ES-I3 (cell line): ENCODE measurements at regions not wholly inside any gene's neighbourhood (a gene's known extent, or its start where the extent isn't known, plus 50 kb on each side); places are given as distances from the start of the nearest gene placed in this dataset.

ENCODE experiments used
- H3K36me3 ChIP-seq: 2 replicates; pipeline ENCODE4 v1.6.1; 2013; ENCODE audit warnings: mild to moderate bottlenecking, low read length, control low read depth, moderate library complexity; ENCODE audit not compliant: insufficient read depth
- H3K4me1 ChIP-seq: 2 replicates; pipeline ENCODE4 v1.6.1; 2013; ENCODE audit warnings: mild to moderate bottlenecking, control low read depth, low read length; ENCODE audit not compliant: insufficient read depth
- H3K9ac ChIP-seq: 2 replicates; pipeline ENCODE4 v1.6.1; 2013; ENCODE audit warnings: low read depth, mild to moderate bottlenecking, low read length, moderate library complexity
- H3K9me3 ChIP-seq: 2 replicates; pipeline ENCODE4 v1.6.1; 2013; ENCODE audit warnings: mild to moderate bottlenecking, low read length, moderate library complexity; ENCODE audit not compliant: control insufficient read depth, insufficient read depth

GRCh38 chr3:34405159-34405558 is 606.7 kb downstream of the PDCD6IP start:
- Histone ChIP-seq H3K9me3 (no peaks in the 10 kb centered on the region), H3K36me3 (no peaks in the 10 kb centered on the region), H3K4me1 (peaks cover 19% of the 10 kb centered on the region; the same call in 1 of the 2 replicates), H3K9ac (no peak overlapping the region)

DNA sequence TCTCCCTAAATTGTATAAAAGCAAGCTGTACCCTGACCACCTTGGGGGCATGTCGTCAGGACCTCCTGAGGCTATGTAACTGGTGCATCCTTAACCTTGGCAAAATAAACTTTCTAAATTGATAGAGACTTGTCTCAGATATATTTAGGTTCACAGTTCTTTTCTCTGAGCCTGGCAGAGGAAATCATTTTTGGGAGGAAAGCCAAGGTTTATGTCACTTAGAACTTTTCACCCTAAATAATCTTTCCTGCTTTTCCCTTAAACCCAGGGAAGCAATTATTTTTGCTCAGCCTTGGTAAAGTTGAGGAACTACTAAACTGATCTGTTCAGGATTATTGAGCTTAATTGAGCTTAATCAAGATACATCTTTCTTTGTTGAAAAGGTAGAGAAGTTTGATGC is 608.9 kb downstream of the PDCD6IP start:
- Histone ChIP-seq H3K36me3 (no peaks in the 10 kb centered on the region), H3K4me1 (peaks cover 19% of the 10 kb centered on the region; the same call in 1 of the 2 replicates), H3K9me3 (no peaks in the 10 kb centered on the region), H3K9ac (no peak overlapping the region)

DNA sequence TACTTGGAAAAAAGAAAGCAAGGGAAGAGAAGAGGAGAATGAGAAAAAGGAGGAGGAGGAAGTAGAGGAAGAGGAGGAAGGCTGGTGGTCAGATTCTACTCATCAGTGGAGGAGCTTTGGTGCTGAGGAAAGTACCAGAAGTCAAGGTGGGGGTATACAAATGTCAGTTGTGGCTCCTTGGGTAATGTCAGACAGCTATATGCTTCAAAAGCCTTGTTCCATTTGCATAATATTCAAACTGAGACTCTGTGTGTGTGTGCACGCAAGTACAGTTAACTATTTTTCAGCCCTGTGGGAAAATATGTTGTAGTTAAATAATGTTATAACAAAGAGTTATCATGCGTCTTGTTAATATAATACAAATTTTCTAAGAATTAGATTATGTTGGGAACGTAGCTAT is 609.7 kb downstream of the PDCD6IP start:
- no peaks in the 10 kb centered on the region for H3K9me3 ChIP-seq
- no peak overlapping the region for H3K9ac ChIP-seq
- no peaks in the 10 kb centered on the region for H3K36me3 ChIP-seq
- peaks cover 19% of the 10 kb centered on the region; the same call in 1 of the 2 replicates for H3K4me1 ChIP-seq

DNA sequence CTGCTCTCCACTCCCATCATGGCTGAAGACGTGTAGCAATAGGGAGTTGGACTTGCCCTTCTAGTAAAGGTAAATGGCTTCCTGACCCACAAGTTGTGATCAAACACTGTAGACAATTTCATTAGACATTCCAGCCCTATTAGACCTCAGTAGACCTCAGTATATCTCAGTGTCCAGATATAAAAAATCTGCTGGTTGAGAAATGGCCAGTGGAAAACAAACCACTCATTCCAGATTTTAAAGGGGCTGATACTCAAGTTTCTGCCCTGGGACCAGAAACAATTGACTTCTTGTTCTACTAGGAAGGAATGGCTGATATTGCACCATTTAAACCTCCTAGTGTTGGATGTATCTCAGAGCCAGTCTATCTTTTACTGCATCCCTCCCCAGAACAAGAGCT is 613.2 kb downstream of the PDCD6IP start:
- Histone ChIP-seq H3K36me3 (no peaks in the 10 kb centered on the region), H3K4me1 (peaks cover 10% of the 10 kb centered on the region; the same call in 1 of the 2 replicates), H3K9ac (no peak overlapping the region), H3K9me3 (no peaks in the 10 kb centered on the region)

DNA sequence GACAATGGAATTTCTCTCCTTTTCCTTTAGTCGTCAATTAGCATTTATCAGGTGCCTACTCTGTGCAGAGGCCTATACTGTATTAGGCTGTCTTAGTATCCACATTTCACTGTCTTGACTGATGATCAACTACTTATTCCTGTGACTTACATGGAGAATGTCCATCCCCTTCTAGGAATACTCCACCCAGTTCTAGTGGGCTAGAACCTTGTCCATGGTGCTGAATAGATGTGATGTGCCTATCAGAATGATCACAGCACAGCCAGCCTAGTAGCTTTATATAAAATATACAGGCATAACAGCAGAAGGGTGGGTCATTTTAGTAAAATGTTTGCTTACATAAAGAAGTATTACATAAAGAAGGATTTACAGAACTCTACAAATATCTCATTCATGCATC is 621.4 kb downstream of the PDCD6IP start:
- no peak overlapping the region for H3K9ac ChIP-seq
- no peaks in the 10 kb centered on the region for H3K36me3 ChIP-seq
- H3K4me1 ChIP-seq, result no peaks in the 10 kb centered on the region
- no peaks in the 10 kb centered on the region for H3K9me3 ChIP-seq

GRCh38 chr3:34421762-34422161 is 623.3 kb downstream of the PDCD6IP start:
- H3K36me3 ChIP-seq, result no peaks in the 10 kb centered on the region
- no peaks in the 10 kb centered on the region for H3K9me3 ChIP-seq
- H3K9ac ChIP-seq, result no peak overlapping the region
- H3K4me1 ChIP-seq, result no peaks in the 10 kb centered on the region

GRCh38 chr3:34439796-34440195 is 641.4 kb downstream of the PDCD6IP start:
- Histone ChIP-seq H3K36me3 (no peaks in the 10 kb centered on the region), H3K4me1 (no peaks in the 10 kb centered on the region), H3K9ac (no peak overlapping the region), H3K9me3 (no peaks in the 10 kb centered on the region)

DNA sequence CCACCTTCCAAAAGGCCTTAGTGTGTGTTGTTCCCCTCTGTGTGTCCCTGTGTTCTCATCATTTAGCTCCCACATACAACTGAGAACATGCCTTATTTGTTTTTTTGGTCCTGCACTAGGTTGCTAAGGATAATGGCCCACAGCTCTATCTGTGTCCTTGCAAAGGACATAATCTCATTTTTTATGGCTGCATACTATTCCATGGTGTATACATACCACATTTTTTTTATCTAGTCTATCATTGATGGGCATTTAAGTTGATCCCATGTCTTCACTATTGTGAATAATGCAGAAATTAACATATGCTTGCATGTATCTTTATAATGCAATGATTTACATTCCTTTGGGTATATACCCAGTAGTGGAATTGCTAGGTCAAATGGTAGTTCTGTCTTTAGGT is 645.7 kb downstream of the PDCD6IP start:
- Histone ChIP-seq H3K9ac (no peak overlapping the region), H3K36me3 (no peaks in the 10 kb centered on the region), H3K4me1 (no peaks in the 10 kb centered on the region), H3K9me3 (no peaks in the 10 kb centered on the region)

DNA sequence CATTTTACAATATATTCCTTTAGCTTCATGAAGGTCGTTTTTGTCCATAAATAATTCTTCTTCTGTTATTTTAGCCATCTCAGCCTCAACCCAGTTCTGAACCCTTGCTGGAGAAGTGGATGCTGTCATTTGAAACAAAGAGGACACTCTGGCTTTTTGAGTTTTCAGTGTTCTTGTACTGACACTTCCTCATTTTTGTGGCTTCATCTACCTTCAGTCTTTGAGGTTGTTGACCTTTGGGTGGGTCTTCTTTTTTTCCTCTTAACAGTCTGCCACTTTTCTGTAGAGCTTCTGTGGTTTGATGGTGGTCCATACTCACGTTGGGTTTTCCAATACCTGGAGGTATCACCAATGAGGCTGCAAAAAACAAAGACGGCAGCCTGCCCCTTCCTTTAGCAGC is 650.9 kb downstream of the PDCD6IP start:
- H3K9ac ChIP-seq, result no peak overlapping the region
- no peaks in the 10 kb centered on the region for H3K36me3 ChIP-seq
- no peaks in the 10 kb centered on the region for H3K9me3 ChIP-seq
- H3K4me1 ChIP-seq, result no peaks in the 10 kb centered on the region

- Histone ChIP-seq H3K9ac (no peak overlapping the region), H3K36me3 (no peaks in the 10 kb centered on the region), H3K4me1 (no peaks in the 10 kb centered on the region), H3K9me3 (no peaks in the 10 kb centered on the region)
Observed at GRCh38 chr3:34463414-34463813, 665.0 kb downstream of the PDCD6IP start.

DNA sequence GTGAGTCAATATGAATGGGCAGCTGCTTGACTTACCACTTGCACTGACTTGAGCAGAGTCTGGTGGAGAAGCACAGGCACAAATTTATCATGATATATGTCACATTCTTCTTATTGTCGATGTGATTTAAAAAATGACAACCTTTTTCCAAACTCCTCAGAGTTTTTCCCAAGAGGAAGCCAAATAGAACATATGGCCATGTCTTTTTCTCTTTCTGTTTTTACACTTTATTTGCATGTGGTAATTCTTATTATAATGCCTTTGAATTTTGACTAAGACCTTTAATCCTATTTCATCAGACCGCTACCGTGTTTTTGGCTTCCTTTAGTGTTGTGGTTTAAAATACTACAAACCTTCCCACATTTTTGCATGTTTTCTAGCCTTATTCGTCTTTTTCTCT is 666.2 kb downstream of the PDCD6IP start:
- H3K4me1 ChIP-seq, result no peaks in the 10 kb centered on the region
- H3K36me3 ChIP-seq, result no peaks in the 10 kb centered on the region
- no peak overlapping the region for H3K9ac ChIP-seq
- H3K9me3 ChIP-seq, result no peaks in the 10 kb centered on the region

- no peaks in the 10 kb centered on the region for H3K9me3 ChIP-seq
- H3K9ac ChIP-seq, result no peak overlapping the region
- H3K4me1 ChIP-seq, result no peaks in the 10 kb centered on the region
- H3K36me3 ChIP-seq, result no peaks in the 10 kb centered on the region
Observed at GRCh38 chr3:34475851-34476250, 677.4 kb downstream of the PDCD6IP start.

DNA sequence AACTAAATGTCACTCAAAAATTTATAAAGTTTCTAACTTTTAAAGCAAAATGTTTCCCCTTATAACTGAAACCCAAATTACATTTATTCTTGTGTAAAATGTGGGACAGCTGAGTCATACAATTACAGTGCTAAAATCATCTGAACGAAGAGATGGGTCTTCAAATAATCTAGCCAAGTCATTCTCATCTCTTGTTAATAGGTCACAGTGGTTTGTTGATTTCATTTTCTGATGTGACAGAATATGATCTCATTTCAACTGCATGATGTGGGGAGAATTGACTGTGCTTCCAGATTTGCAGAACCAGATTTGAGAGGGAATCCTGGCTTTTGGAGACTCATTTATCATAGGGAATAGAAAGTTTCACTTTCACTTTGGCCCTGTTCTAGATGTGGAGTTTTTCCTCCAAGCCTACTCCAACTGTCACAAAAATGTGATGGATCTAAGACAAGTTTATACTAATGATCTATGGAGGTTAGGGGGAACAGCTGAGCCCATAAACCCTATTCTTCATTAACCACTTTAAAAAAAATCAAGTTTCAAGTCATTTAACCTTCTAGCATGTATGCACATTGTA is 685.0 kb downstream of the PDCD6IP start:
- no peaks in the 10 kb centered on the region for H3K4me1 ChIP-seq
- H3K9ac ChIP-seq, result no peak overlapping the region
- H3K9me3 ChIP-seq, result no peaks in the 10 kb centered on the region
- H3K36me3 ChIP-seq, result no peaks in the 10 kb centered on the region

DNA sequence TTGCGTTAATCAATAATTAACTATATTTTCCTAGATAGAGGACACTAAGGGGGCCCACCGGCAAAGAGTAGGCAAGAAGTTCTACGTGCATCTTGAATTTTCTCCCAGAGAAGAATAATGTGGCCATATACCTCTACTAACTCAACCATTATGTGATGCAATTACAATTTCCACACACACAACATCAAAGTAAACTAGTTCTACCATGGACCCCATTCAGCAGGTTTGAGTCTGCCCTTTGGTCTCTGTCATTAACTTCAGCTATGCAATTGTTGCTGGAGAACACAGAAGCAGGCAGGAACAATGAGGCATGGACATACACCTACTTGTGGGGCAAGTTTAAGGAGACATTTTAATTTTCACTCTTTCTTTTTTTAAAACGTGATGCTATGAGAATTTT is 705.9 kb downstream of the PDCD6IP start:
- Histone ChIP-seq H3K9me3 (no peaks in the 10 kb centered on the region), H3K36me3 (no peaks in the 10 kb centered on the region), H3K9ac (no peak overlapping the region), H3K4me1 (no peaks in the 10 kb centered on the region)

DNA sequence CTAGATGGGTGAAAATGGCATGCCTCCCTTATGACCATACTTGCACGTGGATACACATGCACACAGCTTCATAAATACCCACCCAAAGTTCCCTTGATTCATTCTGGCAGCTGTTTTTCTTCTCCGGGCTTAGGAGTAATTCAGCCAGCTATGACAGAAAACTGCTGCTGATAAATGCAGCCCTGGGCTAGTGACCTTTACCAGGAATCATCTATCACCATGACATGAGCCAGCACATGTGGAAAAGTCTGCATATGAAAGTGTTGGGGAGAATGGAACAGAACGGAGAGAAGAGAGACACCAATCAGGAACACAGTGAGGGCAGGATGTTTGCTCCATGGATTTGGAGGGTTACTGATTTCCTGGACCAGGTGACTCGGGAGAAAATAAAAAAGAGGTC is 706.3 kb downstream of the PDCD6IP start:
- H3K9ac ChIP-seq, result no peak overlapping the region
- no peaks in the 10 kb centered on the region for H3K4me1 ChIP-seq
- H3K9me3 ChIP-seq, result no peaks in the 10 kb centered on the region
- no peaks in the 10 kb centered on the region for H3K36me3 ChIP-seq

DNA sequence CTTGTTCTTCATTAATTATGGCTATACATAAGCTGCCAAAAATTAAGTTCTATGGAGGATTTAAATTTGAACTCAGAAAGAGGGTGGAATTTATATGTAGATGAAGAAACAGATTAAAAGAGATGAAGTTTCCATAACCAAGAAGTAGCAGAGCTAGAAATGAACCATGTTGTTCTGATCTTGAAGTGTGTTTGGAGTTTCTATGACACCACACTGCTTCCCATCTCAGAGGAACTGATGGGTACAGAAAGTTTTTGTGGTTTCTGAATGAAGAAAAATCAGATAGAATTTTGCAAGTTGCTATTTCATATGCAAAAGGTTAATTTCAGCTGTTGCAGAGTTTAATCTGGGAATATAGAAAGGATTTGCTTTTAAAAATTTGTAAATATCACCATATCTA is 710.3 kb downstream of the PDCD6IP start:
- Histone ChIP-seq H3K4me1 (no peaks in the 10 kb centered on the region), H3K9ac (no peak overlapping the region), H3K36me3 (no peaks in the 10 kb centered on the region), H3K9me3 (no peaks in the 10 kb centered on the region)
